Activated CD8-positive, alpha-beta T cell treated with anti-CD3 and anti-CD28 coated beads for 36 hours (primary cell): ENCODE measurements at regions not wholly inside any gene's neighbourhood (a gene's known extent, or its start where the extent isn't known, plus 50 kb on each side); places are given as distances from the start of the nearest gene placed in this dataset.

Source experiments
- ATAC-seq: fragments of 200-7000 bp; cut with Tn5 transposase; one replicate; pipeline ENCODE4 v1.10.0; 2021; ENCODE audit warnings: mild to moderate bottlenecking, moderate library complexity
- CTCF ChIA-PET: fragments of 350-600 bp; sonication (Branson Sonifier 250); formaldehyde crosslinking; loops from one replicate; lab custom pipeline; 2021; ENCODE audit warnings: antibody characterized with exemption; lab: Charles Lee
- POLR2A ChIA-PET: fragments of 350-600 bp; sonication (Branson Sonifier 250); formaldehyde crosslinking; loops from one replicate; lab custom pipeline; 2021; ENCODE audit warnings: antibody characterized with exemption; lab: Charles Lee
- DNase-seq: peaks from one replicate; pipeline ENCODE4 v3.0.0-alpha.2; 2020
- H3K27ac Mint-ChIP-seq: one replicate; pipeline ENCODE4 v1.8.0; 2021; ENCODE audit warnings: mild to moderate bottlenecking, mixed read lengths
- H3K27me3 Mint-ChIP-seq: one replicate; pipeline ENCODE4 v1.8.0; 2021; ENCODE audit warnings: mixed read lengths
- H3K36me3 Mint-ChIP-seq: one replicate; pipeline ENCODE4 v1.8.0; 2021; ENCODE audit warnings: low read depth, mixed read lengths
- H3K4me1 Mint-ChIP-seq: one replicate; pipeline ENCODE4 v1.8.0; 2021; ENCODE audit warnings: low read depth, mixed read lengths
- H3K4me3 Mint-ChIP-seq: one replicate; pipeline ENCODE4 v1.8.0; 2021; ENCODE audit warnings: mild to moderate bottlenecking, moderate library complexity, mixed read lengths
- H3K9me3 Mint-ChIP-seq: one replicate; pipeline ENCODE4 v1.8.0; 2021; ENCODE audit warnings: mixed read lengths
- intact Hi-C: fragments of 100-400 bp; cut with micrococcal nuclease; formaldehyde crosslinking; loops from one replicate; pipeline ENCODE4 v1.10.0; 2022
- TF ChIP-seq, protein P1 (sequence below): fragments of 200-600 bp; IDR thresholded peaks from one replicate; pipeline ENCODE4 v1.8.0; 2022; ENCODE audit warnings: antibody characterized with exemption, mild to moderate bottlenecking

- peaks cover 4% of the 10 kb centered on the region for H3K27me3 Mint-ChIP-seq
- H3K4me1 Mint-ChIP-seq, result no peaks in the 10 kb centered on the region
- DNase-seq, result no peak
- intact Hi-C loops, result no loop called here
- ATAC-seq, result no peak
- H3K36me3 Mint-ChIP-seq, result no peaks in the 10 kb centered on the region
- no peak overlapping the region for H3K27ac Mint-ChIP-seq
- H3K4me3 Mint-ChIP-seq, result no peak overlapping the region
- POLR2A ChIA-PET, result no interaction called here
- no peaks in the 10 kb centered on the region for H3K9me3 Mint-ChIP-seq
- TF ChIP-seq, protein P1, sequence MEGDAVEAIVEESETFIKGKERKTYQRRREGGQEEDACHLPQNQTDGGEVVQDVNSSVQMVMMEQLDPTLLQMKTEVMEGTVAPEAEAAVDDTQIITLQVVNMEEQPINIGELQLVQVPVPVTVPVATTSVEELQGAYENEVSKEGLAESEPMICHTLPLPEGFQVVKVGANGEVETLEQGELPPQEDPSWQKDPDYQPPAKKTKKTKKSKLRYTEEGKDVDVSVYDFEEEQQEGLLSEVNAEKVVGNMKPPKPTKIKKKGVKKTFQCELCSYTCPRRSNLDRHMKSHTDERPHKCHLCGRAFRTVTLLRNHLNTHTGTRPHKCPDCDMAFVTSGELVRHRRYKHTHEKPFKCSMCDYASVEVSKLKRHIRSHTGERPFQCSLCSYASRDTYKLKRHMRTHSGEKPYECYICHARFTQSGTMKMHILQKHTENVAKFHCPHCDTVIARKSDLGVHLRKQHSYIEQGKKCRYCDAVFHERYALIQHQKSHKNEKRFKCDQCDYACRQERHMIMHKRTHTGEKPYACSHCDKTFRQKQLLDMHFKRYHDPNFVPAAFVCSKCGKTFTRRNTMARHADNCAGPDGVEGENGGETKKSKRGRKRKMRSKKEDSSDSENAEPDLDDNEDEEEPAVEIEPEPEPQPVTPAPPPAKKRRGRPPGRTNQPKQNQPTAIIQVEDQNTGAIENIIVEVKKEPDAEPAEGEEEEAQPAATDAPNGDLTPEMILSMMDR, result no peak
- CTCF ChIA-PET, result no interaction called here
Observed at GRCh38 chr1:17943506-17943905, 164.1 kb upstream of the IGSF21 start.

DNA sequence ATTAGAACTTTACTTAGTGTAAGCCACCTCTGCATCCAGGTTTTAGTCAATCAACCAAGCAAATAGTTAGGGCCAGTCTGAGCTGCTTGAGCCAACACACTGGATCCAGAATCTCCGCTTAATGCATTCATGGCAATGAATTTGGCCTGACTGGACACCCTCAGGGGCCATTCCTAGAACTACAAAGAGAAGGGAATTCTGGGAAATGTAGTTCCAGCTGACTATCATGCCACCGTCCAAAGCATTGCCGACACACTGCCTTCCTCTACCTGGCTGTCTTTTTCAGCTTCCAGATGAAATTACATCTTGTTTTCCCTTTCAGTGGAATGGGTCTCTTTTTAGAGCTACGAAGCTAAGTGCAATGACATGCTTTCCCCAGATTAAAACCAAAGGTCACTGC is 163.0 kb upstream of the IGSF21 start:
- Mint-ChIP-seq H3K4me1 (no peaks in the 10 kb centered on the region), H3K36me3 (no peaks in the 10 kb centered on the region), H3K4me3 (no peak overlapping the region), H3K9me3 (no peaks in the 10 kb centered on the region), H3K27ac (no peak overlapping the region), H3K27me3 (peaks cover 5% of the 10 kb centered on the region)
- ChIA-PET CTCF (no interaction called here), POLR2A (no interaction called here)
- intact Hi-C loops, result no loop called here
- ATAC-seq (no peak), DNase-seq (no peak)
- TF ChIP-seq, protein P1, result no peak

- Mint-ChIP-seq H3K27me3 (peaks cover 5% of the 10 kb centered on the region), H3K4me1 (no peaks in the 10 kb centered on the region), H3K9me3 (no peaks in the 10 kb centered on the region), H3K36me3 (no peaks in the 10 kb centered on the region), H3K4me3 (no peak overlapping the region), H3K27ac (no peak overlapping the region)
- TF ChIP-seq, protein P1, result no peak
- CTCF ChIA-PET, result no interaction called here
- DNase-seq (no peak), ATAC-seq (no peak)
- POLR2A ChIA-PET, result no interaction called here
- intact Hi-C loops, result no loop called here
Observed at GRCh38 chr1:17946434-17946833, 161.2 kb upstream of the IGSF21 start.

- ChIA-PET CTCF (no interaction called here), POLR2A (no interaction called here)
- Mint-ChIP-seq H3K4me3 (no peak overlapping the region), H3K36me3 (no peaks in the 10 kb centered on the region), H3K27me3 (peaks cover 10% of the 10 kb centered on the region), H3K9me3 (no peaks in the 10 kb centered on the region), H3K27ac (no peak overlapping the region), H3K4me1 (no peaks in the 10 kb centered on the region)
- TF ChIP-seq, protein P1, result no peak
- intact Hi-C loops, result no loop called here
- no peak for ATAC-seq
- no peak for DNase-seq
Observed at GRCh38 chr1:17948594-17948993, 159.0 kb upstream of the IGSF21 start.

DNA sequence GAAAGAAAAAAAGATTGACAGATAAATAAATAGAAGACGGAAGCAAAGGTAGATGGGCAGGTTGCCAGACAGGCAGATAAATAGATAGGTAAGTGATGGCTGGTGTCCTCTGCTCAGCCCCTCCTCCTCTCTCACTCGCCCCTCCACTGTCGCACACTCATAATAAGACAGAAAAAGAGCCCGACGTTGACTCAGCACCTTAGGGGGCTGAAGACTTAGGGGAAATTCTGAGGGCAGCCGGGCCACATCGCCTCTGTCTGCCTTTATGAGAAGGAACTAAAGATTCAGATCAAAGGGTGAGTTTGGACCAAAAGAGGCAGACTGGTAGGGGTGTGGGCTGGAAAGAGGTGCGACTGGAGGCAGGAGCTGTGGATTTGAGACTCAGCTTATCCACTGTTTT is 158.1 kb upstream of the IGSF21 start:
- Mint-ChIP-seq H3K27ac (no peak overlapping the region), H3K4me1 (no peaks in the 10 kb centered on the region), H3K9me3 (no peaks in the 10 kb centered on the region), H3K4me3 (no peak overlapping the region), H3K27me3 (peaks cover 10% of the 10 kb centered on the region), H3K36me3 (no peaks in the 10 kb centered on the region)
- TF ChIP-seq, protein P1, result no peak
- CTCF ChIA-PET, result no interaction called here
- ATAC-seq (no peak), DNase-seq (no peak)
- intact Hi-C loops, result no loop called here
- POLR2A ChIA-PET, result no interaction called here
